Gastrocnemius medialis (tissue), 4 donors: ENCODE measurements at regions not wholly inside any gene's neighbourhood (a gene's known extent, or its start where the extent isn't known, plus 50 kb on each side); places are given as distances from the start of the nearest gene placed in this dataset.

Source experiments
- ATAC-seq, 2 donors: fragments of 150-250 bp; one replicate each; pipeline ENCODE4 v1.9.1; 2016
- DNase-seq, 2 donors: peaks; one replicate each; pipeline ENCODE4 v3.0.0-alpha.2; 2019
- H3K27ac ChIP-seq, 4 donors: fragments of 200-600 bp; sonication (generic); 1 replicate in 1 of 4; 2 replicates in 3 of 4; pipeline ENCODE4 v1.5.1; 2016 to 2018; ENCODE audit warnings: mild to moderate bottlenecking in 2 of 4, moderate library complexity in 1 of 4
- H3K27me3 ChIP-seq, 3 donors: fragments of 200-600 bp; sonication (generic) in 2 of 3; 1 replicate in 1 of 3; 2 replicates in 2 of 3; pipeline versions ENCODE4 v1.5.1 to v1.6.0; 2016 to 2019; ENCODE audit warnings: mild to moderate bottlenecking in 1 of 3, moderate library complexity in 1 of 3
- H3K36me3 ChIP-seq, 2 donors: fragments of 200-600 bp; sonication (generic) in 1 of 2; one replicate each; pipeline ENCODE4 v1.5.1; 2017 to 2018
- H3K4me1 ChIP-seq, 2 donors: fragments of 200-600 bp; sonication (generic) in 1 of 2; one replicate each; pipeline ENCODE4 v1.5.1; 2016 to 2017; ENCODE audit warnings: mild to moderate bottlenecking in 2 of 2
- H3K4me3 ChIP-seq, 4 donors: fragments of 200-600 bp; sonication (generic) in 3 of 4; 1 replicate in 1 of 4; 2 replicates in 3 of 4; pipeline ENCODE4 v1.5.1; 2016 to 2019; ENCODE audit warnings: mild to moderate bottlenecking in 2 of 4
- H3K9me3 ChIP-seq, 3 donors: fragments of 200-600 bp; sonication (generic) in 2 of 3; 1 replicate in 1 of 3; 2 replicates in 2 of 3; pipeline ENCODE4 v1.5.1; 2016 to 2019
- CTCF ChIP-seq, 5 experiments: fragments of 450-650 bp in 3 of 5; fragments of 200-600 bp in 2 of 5; sonication (generic) in 2 of 5; IDR thresholded peaks in 4 of 5; conservative IDR thresholded peaks in 1 of 5; 1 replicate in 4 of 5; 2 replicates in 1 of 5; pipeline ENCODE4 v1.5.1; 2016 to 2019; ENCODE audit warnings: antibody characterized with exemption in 5 of 5, mild to moderate bottlenecking in 3 of 5, moderate library complexity in 3 of 5
- POLR2A ChIP-seq, 2 donors: fragments of 450-650 bp; IDR thresholded peaks; one replicate each; pipeline ENCODE4 v1.6.1; 2017; ENCODE audit warnings: antibody characterized with exemption in 2 of 2, mild to moderate bottlenecking in 2 of 2, moderate library complexity in 2 of 2
- in situ Hi-C, 4 donors: fragments of 200-750 bp; cut with MboI; loops; one replicate each; pipeline versions ENCODE4 v1.15.0 to v1.8.0; 2017; ENCODE audit warnings: low sequenced_read_pairs in 4 of 4
- intact Hi-C: fragments of 100-400 bp; cut with DNase I; formaldehyde crosslinking; loops from one replicate; pipeline ENCODE4 v1.15.1; 2023; ENCODE audit warnings: low total_unique reads

DNA sequence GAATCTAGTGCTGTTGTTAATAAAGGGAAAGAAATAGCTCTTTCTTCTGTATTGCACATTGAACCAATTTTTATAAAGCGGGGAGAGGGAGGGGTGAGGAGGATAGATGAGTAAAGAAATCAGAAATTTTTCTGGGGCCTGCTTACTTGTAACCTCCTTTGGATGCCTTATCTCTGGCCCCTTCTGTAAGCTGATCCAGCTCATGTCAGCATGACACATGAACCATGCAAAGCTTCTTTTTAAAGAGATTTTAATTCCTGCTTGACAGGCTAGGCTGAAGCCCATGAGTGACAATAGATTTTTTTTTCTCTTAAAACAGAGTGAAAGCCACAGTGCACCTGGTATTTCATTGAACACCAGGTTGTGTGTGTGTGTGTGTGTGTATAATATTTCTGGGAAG is 325.3 kb downstream of the PRL start:
- no peak for ATAC-seq
- no peak for DNase-seq
- Histone ChIP-seq H3K4me3 (no peak overlapping the region), H3K36me3 (no peaks in the 10 kb centered on the region), H3K4me1 (no peaks in the 10 kb centered on the region), H3K27ac (no peak overlapping the region), H3K9me3 (no peaks in the 10 kb centered on the region), H3K27me3 (no peaks in the 10 kb centered on the region)
- no peak for TF ChIP-seq CTCF (IDR thresholded peaks at IDR 0.05 in 4 of 5, conservative IDR thresholded peaks at IDR 0.05 in 1 of 5)
- TF ChIP-seq POLR2A (IDR thresholded peaks at IDR 0.05): no peak
- intact Hi-C loops (no loop called here), in situ Hi-C loops (no loop called here)

DNA sequence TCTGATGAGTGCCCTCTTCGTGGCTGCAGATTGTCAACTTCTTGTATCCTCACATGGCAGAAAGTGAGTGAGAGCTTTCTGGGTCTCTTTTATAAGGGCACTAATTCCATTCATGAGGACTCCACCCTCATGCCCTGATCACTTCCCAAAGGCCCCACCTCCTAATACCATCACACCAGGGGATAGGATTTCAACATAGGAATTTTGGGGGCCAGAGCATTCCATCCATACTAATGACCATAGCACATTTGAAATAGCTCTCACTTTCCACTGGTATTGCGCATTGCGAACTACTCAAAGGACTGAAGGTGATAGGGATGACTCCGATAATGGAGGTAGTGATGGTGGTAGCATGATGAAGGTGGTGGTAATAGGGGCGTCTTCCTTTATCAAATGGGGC is 324.3 kb downstream of the PRL start:
- no peak for DNase-seq
- TF ChIP-seq CTCF (IDR thresholded peaks at IDR 0.05 in 4 of 5, conservative IDR thresholded peaks at IDR 0.05 in 1 of 5) (no peak), POLR2A (IDR thresholded peaks at IDR 0.05) (no peak)
- no peak overlapping the region for H3K27ac ChIP-seq
- no peaks in the 10 kb centered on the region for H3K9me3 ChIP-seq
- intact Hi-C loops (no loop called here), in situ Hi-C loops (no loop called here)
- no peaks in the 10 kb centered on the region for H3K27me3 ChIP-seq
- no peaks in the 10 kb centered on the region for H3K36me3 ChIP-seq
- no peak overlapping the region for H3K4me3 ChIP-seq
- no peaks in the 10 kb centered on the region for H3K4me1 ChIP-seq
- ATAC-seq: no peak

DNA sequence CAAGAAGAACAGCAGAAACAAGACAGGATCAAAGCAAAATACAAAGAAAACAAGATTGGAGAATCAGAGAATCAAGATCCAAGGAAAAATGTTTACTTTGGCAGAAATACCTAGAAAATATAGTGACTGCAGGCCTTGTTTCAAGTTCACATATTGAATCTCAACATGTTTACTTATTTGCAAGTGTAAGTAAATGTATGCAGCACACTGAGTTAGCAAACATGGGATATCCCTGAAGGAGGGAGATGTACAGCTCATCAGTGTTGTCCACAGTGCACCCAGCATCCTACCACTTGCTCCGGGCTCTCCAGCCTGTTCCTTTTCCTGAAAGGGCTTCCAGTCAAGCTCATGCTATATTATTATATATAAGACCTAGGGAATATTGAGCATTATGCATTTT is 319.5 kb downstream of the PRL start:
- ATAC-seq (no peak), DNase-seq (no peak)
- Histone ChIP-seq H3K4me3 (no peak overlapping the region), H3K27ac (no peak overlapping the region), H3K4me1 (no peaks in the 10 kb centered on the region), H3K36me3 (no peaks in the 10 kb centered on the region), H3K9me3 (no peaks in the 10 kb centered on the region), H3K27me3 (no peaks in the 10 kb centered on the region)
- in situ Hi-C loops (no loop called here), intact Hi-C loops (no loop called here)
- no peak for TF ChIP-seq POLR2A (IDR thresholded peaks at IDR 0.05)
- TF ChIP-seq CTCF (IDR thresholded peaks at IDR 0.05 in 4 of 5, conservative IDR thresholded peaks at IDR 0.05 in 1 of 5): no peak

DNA sequence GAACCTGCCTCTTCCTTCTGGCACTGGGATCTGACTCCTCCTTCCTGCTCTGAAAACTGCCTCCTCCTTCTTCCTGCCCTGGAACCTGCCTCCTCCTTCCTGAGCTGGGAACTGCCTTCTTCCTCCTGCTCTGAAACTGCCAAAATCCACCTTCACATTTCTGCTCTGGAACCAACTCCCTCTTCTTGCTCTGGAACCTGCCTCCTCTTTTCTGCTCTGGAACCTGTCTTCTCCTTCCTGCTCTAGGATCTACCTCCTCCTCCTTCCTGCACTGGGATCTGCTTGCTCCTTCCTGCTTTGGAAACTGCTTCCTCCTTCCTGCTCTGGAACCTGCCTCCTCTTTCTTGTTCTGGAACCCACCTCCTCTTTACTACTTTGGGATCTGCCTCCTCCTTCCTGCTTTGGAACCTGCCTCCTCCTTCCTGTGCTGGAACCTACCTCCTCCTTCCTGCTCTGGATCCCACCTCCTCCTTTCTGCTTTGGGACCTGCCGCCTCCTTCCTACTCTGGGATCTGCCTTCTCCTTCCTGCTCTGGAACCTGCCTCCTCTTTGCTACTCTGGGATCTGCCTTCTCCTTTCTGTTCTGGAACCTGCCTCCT is 315.5 kb downstream of the PRL start:
- no peak overlapping the region for H3K27ac ChIP-seq

More for the DNA sequence above, 315.5 kb downstream of the PRL start:
- DNase-seq: no peak
- Histone ChIP-seq H3K4me1 (peaks cover 0 to 1% of the 10 kb centered on the region in 2 donors), H3K9me3 (no peaks in the 10 kb centered on the region), H3K27me3 (no peaks in the 10 kb centered on the region), H3K4me3 (no peak overlapping the region), H3K36me3 (no peaks in the 10 kb centered on the region)
- in situ Hi-C loops (no loop called here), intact Hi-C loops (no loop called here)
- TF ChIP-seq CTCF (IDR thresholded peaks at IDR 0.05 in 4 of 5, conservative IDR thresholded peaks at IDR 0.05 in 1 of 5): no peak
- no peak for TF ChIP-seq POLR2A (IDR thresholded peaks at IDR 0.05)
- no peak for ATAC-seq
